Spleen (tissue), 7 donors: ENCODE measurements at regions not wholly inside any gene's neighbourhood (a gene's known extent, or its start where the extent isn't known, plus 50 kb on each side); places are given as distances from the start of the nearest gene placed in this dataset.

ENCODE experiments used
- CTCF ChIP-seq, 11 experiments: fragments of 200-600 bp in 7 of 11; fragments of 450-650 bp in 4 of 11; sonication (generic) in 4 of 11; IDR thresholded peaks in 8 of 11; conservative IDR thresholded peaks in 3 of 11; 1 replicate in 7 of 11; 2 replicates in 4 of 11; pipeline versions ENCODE4 v1.4.0 to v1.8.0; 2016 to 2021; ENCODE audit warnings: antibody characterized with exemption in 11 of 11, inconsistent platforms in 4 of 11, mild to moderate bottlenecking in 1 of 11
- POLR2A ChIP-seq, 3 donors: fragments of 450-650 bp; IDR thresholded peaks; one replicate each; pipeline ENCODE4 v1.5.1; 2017; ENCODE audit warnings: antibody characterized with exemption in 3 of 3, mild to moderate bottlenecking in 1 of 3
- POLR2AphosphoS5 ChIP-seq, 3 donors: sonication (generic); formaldehyde crosslinking; IDR thresholded peaks; one replicate each; pipeline ENCODE4 v1.5.1; 2017; ENCODE audit warnings: antibody characterized with exemption in 3 of 3
- donor health status: DM: no; HTN: no; CAD: no; lungs with moderate emphysema.
- donor health status: DM: no; HTN: no; CAD: no.
- donor health status: DM: no; HTN: no; CAD: no.

- no peak for TF ChIP-seq CTCF (IDR thresholded peaks at IDR 0.05 in 8 of 11, conservative IDR thresholded peaks at IDR 0.05 in 3 of 11)
- no peak for TF ChIP-seq POLR2A (IDR thresholded peaks at IDR 0.05)
- TF ChIP-seq POLR2AphosphoS5 (IDR thresholded peaks at IDR 0.05): no peak
These were observed 208.2 kb upstream of the RBM19 start for GRCh38 chr12:114174326-114174725.
